ENCODE measurements at regions not wholly inside any gene's neighbourhood (a gene's known extent, or its start where the extent isn't known, plus 50 kb on each side); places are given as distances from the start of the nearest gene placed in this dataset.

DNA sequence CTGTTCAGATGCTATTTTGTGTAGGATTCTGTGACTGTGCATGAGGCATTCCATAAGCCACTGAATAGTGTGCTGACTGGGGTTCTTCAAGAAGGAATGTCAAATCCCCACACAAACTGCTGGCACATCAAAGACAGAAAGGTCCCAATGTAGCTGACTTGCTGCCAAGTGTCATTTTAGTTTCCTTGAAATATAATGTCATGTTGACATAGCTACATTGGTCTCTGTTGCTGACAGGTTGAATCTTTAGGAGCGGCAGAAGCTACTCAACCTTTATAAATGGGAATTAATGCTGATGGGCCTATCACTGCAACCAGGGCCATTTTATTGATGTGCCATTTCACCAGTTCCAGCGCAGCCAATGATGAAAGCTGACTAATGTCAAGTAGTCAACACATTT, 1110.7 kb upstream of the B3GALT2 start:
- TF ChIP-seq CTCF (IDR thresholded peaks at IDR 0.05) (no peak), POLR2A (IDR thresholded peaks at IDR 0.05) (no peak)

All from heart left ventricle (tissue), 13 donors.